Ishikawa (cell line): ENCODE measurements at regions not wholly inside any gene's neighbourhood (a gene's known extent, or its start where the extent isn't known, plus 50 kb on each side); places are given as distances from the start of the nearest gene placed in this dataset.

ENCODE experiments used
- CEBPB ChIP-seq: IDR thresholded peaks from 2 replicates; pipeline ENCODE4 v1.6.1; 2012
- TAF1 ChIP-seq: IDR thresholded peaks from 2 replicates; pipeline ENCODE4 v1.6.1; 2012; ENCODE audit warnings: low read depth, mild to moderate bottlenecking
- YY1 ChIP-seq: IDR thresholded peaks from 2 replicates; pipeline ENCODE4 v1.6.1; 2012; ENCODE audit warnings: low read depth
- TF ChIP-seq, protein P1 (sequence below): IDR thresholded peaks from 2 replicates; pipeline ENCODE4 v1.6.1; 2012; ENCODE audit warnings: low read depth, mild to moderate bottlenecking

GRCh38 chr20:56151834-56152233 is 96.7 kb upstream of the MC3R start:
- TF ChIP-seq TAF1 (no peak), CEBPB (no peak), YY1 (no peak)
- TF ChIP-seq, protein P1, sequence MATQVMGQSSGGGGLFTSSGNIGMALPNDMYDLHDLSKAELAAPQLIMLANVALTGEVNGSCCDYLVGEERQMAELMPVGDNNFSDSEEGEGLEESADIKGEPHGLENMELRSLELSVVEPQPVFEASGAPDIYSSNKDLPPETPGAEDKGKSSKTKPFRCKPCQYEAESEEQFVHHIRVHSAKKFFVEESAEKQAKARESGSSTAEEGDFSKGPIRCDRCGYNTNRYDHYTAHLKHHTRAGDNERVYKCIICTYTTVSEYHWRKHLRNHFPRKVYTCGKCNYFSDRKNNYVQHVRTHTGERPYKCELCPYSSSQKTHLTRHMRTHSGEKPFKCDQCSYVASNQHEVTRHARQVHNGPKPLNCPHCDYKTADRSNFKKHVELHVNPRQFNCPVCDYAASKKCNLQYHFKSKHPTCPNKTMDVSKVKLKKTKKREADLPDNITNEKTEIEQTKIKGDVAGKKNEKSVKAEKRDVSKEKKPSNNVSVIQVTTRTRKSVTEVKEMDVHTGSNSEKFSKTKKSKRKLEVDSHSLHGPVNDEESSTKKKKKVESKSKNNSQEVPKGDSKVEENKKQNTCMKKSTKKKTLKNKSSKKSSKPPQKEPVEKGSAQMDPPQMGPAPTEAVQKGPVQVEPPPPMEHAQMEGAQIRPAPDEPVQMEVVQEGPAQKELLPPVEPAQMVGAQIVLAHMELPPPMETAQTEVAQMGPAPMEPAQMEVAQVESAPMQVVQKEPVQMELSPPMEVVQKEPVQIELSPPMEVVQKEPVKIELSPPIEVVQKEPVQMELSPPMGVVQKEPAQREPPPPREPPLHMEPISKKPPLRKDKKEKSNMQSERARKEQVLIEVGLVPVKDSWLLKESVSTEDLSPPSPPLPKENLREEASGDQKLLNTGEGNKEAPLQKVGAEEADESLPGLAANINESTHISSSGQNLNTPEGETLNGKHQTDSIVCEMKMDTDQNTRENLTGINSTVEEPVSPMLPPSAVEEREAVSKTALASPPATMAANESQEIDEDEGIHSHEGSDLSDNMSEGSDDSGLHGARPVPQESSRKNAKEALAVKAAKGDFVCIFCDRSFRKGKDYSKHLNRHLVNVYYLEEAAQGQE: no peak
